Neural crest cell (in vitro differentiated cells): ENCODE measurements at regions not wholly inside any gene's neighbourhood (a gene's known extent, or its start where the extent isn't known, plus 50 kb on each side); places are given as distances from the start of the nearest gene placed in this dataset.

ENCODE experiments used
- DNase-seq: peaks from one replicate; pipeline ENCODE4 v3.0.0; 2021; ENCODE audit warnings: low read depth, mixed read lengths, low spot score
- H3K27ac Mint-ChIP-seq: one replicate; pipeline ENCODE4 v1.8.0; 2021; ENCODE audit warnings: mild to moderate bottlenecking, mixed read lengths; ENCODE audit not compliant: unreplicated experiment
- H3K27me3 Mint-ChIP-seq: 2 replicates; pipeline ENCODE4 v1.8.0; 2021; ENCODE audit warnings: low read depth, mild to moderate bottlenecking, mixed read lengths
- H3K36me3 Mint-ChIP-seq: 2 replicates; pipeline ENCODE4 v1.8.0; 2021; ENCODE audit warnings: low read depth, mild to moderate bottlenecking, mixed read lengths
- H3K4me1 Mint-ChIP-seq: 2 replicates; pipeline ENCODE4 v1.8.0; 2021; ENCODE audit warnings: mixed read lengths
- H3K4me3 Mint-ChIP-seq: one replicate; pipeline ENCODE4 v1.8.0; 2021; ENCODE audit warnings: mild to moderate bottlenecking, mixed read lengths
- H3K9me3 Mint-ChIP-seq: 2 replicates; pipeline ENCODE4 v1.8.0; 2021; ENCODE audit warnings: mixed read lengths
- CTCF ChIP-seq: fragments of 200-600 bp; sonication (generic); conservative IDR thresholded peaks from 2 replicates; pipeline ENCODE4 v1.5.0; 2021; ENCODE audit warnings: antibody characterized with exemption, mild to moderate bottlenecking

GRCh38 chr6:167240034-167240541 lies 51.0 kb upstream of the UNC93A start:
- H3K36me3 Mint-ChIP-seq = no peaks in the 10 kb centered on the region
- peaks cover 61% of the 10 kb centered on the region for H3K4me1 Mint-ChIP-seq
- no peak overlapping the region for H3K4me3 Mint-ChIP-seq
- no peak for TF ChIP-seq CTCF
- H3K27ac Mint-ChIP-seq = no peak overlapping the region
- peaks cover under 1% of the 10 kb centered on the region for H3K27me3 Mint-ChIP-seq
- DNase-seq = no peak
- H3K9me3 Mint-ChIP-seq = no peaks in the 10 kb centered on the region
